Stimulated activated memory B cell treated with anti-CD40 and anti-IgM and Interleukin-4, amounts not matched to agents 10 μg/mL and 1 μg/mL and 100 μg/mL, for 72 hours (primary cell): ENCODE measurements at regions not wholly inside any gene's neighbourhood (a gene's known extent, or its start where the extent isn't known, plus 50 kb on each side); places are given as distances from the start of the nearest gene placed in this dataset.

Experiments used
- ATAC-seq: fragments of 150-1000 bp; cut with Tn5 transposase; 2 replicates; pipeline ENCODE4 v1.10.0; 2021
- H3K27ac Mint-ChIP-seq: one replicate; pipeline ENCODE4 v1.8.0; 2022; ENCODE audit warnings: mild to moderate bottlenecking, mixed read lengths
- H3K27me3 Mint-ChIP-seq: one replicate; pipeline ENCODE4 v1.8.0; 2022; ENCODE audit warnings: mixed read lengths
- H3K36me3 Mint-ChIP-seq: one replicate; pipeline ENCODE4 v1.8.0; 2022; ENCODE audit warnings: mixed read lengths
- H3K4me1 Mint-ChIP-seq: one replicate; pipeline ENCODE4 v1.8.0; 2022; ENCODE audit warnings: mixed read lengths
- H3K4me3 Mint-ChIP-seq: one replicate; pipeline ENCODE4 v1.8.0; 2022; ENCODE audit warnings: mild to moderate bottlenecking, moderate library complexity, mixed read lengths
- H3K9me3 Mint-ChIP-seq: one replicate; pipeline ENCODE4 v1.8.0; 2022; ENCODE audit warnings: mixed read lengths

DNA sequence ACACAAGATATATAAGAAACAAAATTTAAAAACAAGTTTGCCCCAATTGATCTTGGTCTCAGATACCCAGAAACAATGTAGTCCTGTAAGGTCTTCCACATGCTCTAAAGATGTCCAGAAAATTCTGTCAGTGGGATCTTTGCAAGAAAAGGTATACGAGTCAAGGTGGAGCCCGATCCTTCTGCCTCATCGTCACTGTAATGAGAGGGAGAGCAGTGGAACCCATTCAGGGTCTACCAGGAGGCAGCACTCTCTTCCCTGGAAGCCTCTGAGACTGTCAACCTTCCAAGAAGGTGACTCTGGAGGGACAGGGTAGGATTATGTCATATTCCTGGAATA lies 112.8 kb downstream of the JCAD start:
- Mint-ChIP-seq H3K27me3 (no peaks in the 10 kb centered on the region), H3K27ac (no peak overlapping the region), H3K36me3 (no peaks in the 10 kb centered on the region), H3K4me3 (no peak overlapping the region), H3K9me3 (no peaks in the 10 kb centered on the region), H3K4me1 (no peaks in the 10 kb centered on the region)
- no peak for ATAC-seq

DNA sequence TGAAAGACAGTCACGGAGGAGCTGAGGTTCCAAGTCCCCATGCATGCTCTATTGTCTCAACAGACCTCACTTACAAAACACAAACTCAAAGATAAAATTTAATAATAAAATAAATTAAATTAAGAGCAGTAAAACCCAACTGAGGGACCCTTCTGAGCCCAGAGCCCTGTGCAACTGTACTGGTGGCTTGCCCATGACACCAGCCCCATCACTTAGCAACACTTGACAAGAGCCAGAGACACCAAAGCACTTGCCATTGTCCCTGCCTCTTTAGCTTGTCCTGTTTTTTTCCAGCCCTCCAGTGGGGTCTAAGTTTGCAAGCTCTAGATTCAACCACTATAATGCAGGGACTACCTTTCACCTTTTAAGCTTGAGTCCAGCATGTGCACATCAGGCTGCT lies 117.9 kb downstream of the JCAD start:
- ATAC-seq = no peak
- H3K27ac Mint-ChIP-seq = no peak overlapping the region
- H3K27me3 Mint-ChIP-seq = no peaks in the 10 kb centered on the region
- H3K4me1 Mint-ChIP-seq = no peaks in the 10 kb centered on the region
- H3K9me3 Mint-ChIP-seq = no peaks in the 10 kb centered on the region
- no peaks in the 10 kb centered on the region for H3K36me3 Mint-ChIP-seq
- no peak overlapping the region for H3K4me3 Mint-ChIP-seq

DNA sequence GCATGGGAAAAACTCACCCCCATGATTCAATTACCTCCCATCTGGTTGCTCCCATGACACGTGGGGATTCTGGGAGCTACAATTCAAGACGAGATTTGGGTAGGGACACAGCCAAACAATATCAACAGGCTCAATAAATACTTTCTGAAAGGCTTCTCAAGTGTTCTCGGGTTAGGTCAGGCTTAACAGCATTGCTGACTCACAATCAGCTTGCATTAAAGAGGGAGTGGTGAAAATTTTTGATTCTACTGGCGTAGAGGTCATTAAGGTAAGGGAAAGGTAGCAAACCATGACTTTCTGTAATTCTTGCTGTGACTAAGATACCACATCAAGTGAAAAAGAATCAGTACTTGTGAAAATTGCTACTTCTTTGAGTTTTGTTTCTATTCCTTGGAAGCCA lies 126.4 kb downstream of the JCAD start:
- Mint-ChIP-seq H3K36me3 (no peaks in the 10 kb centered on the region), H3K9me3 (peaks cover 9% of the 10 kb centered on the region), H3K4me1 (no peaks in the 10 kb centered on the region), H3K27ac (no peak overlapping the region), H3K4me3 (no peak overlapping the region), H3K27me3 (no peaks in the 10 kb centered on the region)
- ATAC-seq = no peak

DNA sequence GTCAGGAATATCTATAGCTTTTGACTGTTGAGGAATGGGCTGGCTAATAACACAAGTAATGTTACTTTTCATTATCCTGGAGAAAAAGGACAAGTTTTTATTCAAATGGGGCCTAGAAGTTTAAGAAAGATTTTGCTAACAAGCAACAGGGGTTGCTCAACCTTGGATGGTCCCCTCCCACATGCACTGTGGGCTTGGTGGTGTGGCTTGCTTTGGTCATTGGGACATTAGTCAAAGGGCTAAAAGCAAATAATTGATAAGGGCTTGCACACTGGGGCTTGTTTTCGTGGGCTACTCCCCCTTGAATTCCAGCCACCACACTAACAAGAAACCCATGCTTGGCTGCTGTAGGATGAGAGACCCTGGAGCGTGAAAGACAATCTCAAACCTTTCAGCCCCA lies 127.6 kb downstream of the JCAD start:
- H3K4me3 Mint-ChIP-seq = no peak overlapping the region

DNA sequence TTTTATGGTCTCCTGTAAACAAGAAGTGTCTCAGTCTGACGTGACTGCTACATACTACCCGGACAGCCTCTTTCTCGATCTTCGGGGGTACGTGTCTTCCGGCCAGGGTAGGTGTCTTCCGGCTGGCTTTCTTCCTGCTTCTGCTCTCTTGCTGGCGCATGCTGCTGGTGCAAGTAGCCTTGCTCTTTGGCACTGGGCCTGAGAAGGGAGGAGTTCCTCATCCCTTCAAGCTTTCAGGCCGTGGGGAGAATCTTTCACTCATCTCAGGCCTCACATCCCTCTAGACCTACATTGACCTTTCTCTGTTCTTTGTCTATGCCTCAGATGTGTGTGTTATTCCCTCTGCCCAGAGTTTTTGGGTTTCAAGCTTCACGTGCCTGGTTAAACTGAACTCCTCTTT lies 130.4 kb downstream of the JCAD start:
- no peak for ATAC-seq
- H3K36me3 Mint-ChIP-seq = no peaks in the 10 kb centered on the region
- no peak overlapping the region for H3K4me3 Mint-ChIP-seq
- no peak overlapping the region for H3K27ac Mint-ChIP-seq
- H3K27me3 Mint-ChIP-seq = no peaks in the 10 kb centered on the region
- no peaks in the 10 kb centered on the region for H3K4me1 Mint-ChIP-seq
- peaks cover 23% of the 10 kb centered on the region for H3K9me3 Mint-ChIP-seq

More for the DNA sequence above, 127.6 kb downstream of the JCAD start:
- H3K9me3 Mint-ChIP-seq = peaks cover 15% of the 10 kb centered on the region
- no peaks in the 10 kb centered on the region for H3K4me1 Mint-ChIP-seq
- ATAC-seq = no peak
- H3K27me3 Mint-ChIP-seq = no peaks in the 10 kb centered on the region
- H3K36me3 Mint-ChIP-seq = no peaks in the 10 kb centered on the region
- no peak overlapping the region for H3K27ac Mint-ChIP-seq

DNA sequence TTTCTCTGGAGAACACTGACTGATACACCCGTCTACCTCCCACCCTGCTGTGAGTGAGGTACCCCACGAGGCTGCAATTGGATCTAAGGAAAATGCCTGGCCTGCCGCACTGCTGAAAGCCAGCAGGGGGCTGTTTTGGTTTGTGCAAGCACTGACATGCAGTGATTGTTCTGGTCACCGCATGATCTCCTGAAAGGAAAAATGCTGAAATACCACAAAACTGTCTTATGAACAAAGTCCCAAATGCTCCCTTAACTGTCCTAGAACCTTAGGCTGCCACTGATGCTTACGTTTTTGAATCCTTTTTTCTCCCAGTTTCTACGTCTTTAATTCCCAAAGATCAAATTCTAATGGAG lies 132.7 kb downstream of the JCAD start:
- no peak overlapping the region for H3K4me3 Mint-ChIP-seq
- no peak overlapping the region for H3K27ac Mint-ChIP-seq
- H3K9me3 Mint-ChIP-seq = peaks cover 21% of the 10 kb centered on the region
- no peaks in the 10 kb centered on the region for H3K36me3 Mint-ChIP-seq
- no peak for ATAC-seq
- no peaks in the 10 kb centered on the region for H3K4me1 Mint-ChIP-seq
- no peaks in the 10 kb centered on the region for H3K27me3 Mint-ChIP-seq

DNA sequence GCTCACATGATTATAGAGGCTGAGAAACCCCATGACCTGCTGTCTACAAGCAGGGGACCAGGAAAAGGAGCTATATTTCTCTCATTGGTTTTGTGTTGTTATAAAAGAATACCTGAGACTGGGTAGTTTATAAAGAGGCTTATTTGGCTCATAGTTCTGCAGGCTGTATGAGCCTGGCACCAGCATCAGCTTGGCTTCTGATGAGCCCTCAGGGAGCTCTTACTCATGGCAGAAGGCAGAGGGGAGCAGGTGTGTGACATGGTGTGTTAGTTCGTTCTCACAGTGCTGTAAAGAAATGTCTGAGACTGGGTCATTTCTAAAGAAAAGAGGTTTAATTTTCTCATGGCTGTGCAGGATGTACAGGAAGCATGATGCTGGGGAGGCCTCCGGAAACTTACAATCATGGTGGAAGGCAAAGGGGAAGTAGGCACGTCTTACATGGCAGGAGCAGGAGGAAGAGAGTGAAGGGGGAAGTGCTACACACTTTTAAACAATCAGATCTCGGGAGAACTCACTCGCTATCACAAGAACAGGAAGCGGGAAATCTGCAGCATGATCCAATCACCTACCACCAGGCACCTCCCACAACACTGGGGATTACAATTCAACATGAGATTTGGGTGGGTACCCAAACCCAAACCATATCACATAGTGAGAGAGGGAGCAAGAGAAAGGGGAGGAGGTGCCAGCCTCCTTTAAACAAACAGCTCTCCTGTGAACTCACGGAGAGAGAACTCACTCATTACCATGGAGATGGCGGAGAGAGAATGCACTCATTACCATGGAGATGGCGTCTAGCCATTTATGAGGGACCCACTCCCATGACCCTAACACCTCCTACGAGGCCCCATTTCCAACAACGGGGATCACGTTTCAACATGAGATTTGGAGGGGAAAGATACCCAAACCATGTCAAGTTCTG lies 133.4 kb downstream of the JCAD start:
- H3K9me3 Mint-ChIP-seq = peaks cover 21% of the 10 kb centered on the region
- no peak for ATAC-seq
- H3K36me3 Mint-ChIP-seq = no peaks in the 10 kb centered on the region
- H3K27ac Mint-ChIP-seq = no peak overlapping the region
- no peaks in the 10 kb centered on the region for H3K27me3 Mint-ChIP-seq
- no peaks in the 10 kb centered on the region for H3K4me1 Mint-ChIP-seq
- H3K4me3 Mint-ChIP-seq = no peak overlapping the region

DNA sequence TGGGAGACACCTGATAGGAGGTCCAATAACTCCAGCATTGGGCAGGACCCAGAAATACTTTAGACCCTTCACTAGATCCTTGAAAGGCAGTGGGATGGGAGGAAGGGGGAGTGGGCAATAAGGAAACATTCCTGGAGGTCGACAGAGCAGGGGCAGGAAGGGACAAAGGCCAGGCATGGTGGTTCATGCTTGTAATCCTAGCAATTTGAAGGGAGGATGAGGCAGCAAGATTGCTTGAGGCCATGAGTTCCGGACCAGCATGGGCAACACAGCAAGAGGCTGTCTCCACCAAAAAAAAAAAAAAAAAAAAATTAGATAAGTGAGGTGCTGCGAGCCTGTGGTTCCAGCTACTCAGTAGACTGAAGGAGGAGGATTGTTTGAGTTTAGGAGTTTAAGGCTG lies 134.9 kb downstream of the JCAD start:
- ATAC-seq = no peak
- Mint-ChIP-seq H3K4me1 (no peaks in the 10 kb centered on the region), H3K36me3 (no peaks in the 10 kb centered on the region), H3K4me3 (no peak overlapping the region), H3K9me3 (peaks cover 21% of the 10 kb centered on the region), H3K27me3 (peaks cover 13% of the 10 kb centered on the region), H3K27ac (no peak overlapping the region)

DNA sequence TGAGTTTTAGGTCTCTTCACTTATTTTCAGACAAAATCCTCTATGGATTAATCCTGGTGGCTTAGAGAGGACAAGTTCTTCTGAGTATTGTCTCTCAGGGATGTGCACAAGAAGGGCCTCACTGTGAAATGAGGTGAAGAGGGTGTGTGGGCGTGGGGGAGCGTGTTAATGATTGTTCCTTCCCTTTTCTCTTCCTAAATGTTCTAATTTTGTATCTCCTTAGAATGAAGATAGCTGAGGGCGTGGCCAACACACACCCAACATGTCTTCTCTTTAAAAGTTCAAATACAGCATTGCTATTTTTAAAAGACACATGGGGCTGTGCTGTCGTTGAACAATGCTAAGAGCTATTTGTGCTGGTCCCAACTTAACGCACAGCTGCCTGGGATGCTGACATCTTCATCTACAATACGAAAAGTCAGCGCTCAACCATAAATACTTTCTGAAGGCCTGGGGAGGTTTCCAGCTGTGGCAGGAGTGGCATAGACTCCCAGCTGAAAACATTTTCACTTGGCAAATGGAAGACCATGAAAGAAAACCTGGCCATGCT lies 135.9 kb downstream of the JCAD start:
- no peak for ATAC-seq
- H3K27ac Mint-ChIP-seq = no peak overlapping the region

DNA sequence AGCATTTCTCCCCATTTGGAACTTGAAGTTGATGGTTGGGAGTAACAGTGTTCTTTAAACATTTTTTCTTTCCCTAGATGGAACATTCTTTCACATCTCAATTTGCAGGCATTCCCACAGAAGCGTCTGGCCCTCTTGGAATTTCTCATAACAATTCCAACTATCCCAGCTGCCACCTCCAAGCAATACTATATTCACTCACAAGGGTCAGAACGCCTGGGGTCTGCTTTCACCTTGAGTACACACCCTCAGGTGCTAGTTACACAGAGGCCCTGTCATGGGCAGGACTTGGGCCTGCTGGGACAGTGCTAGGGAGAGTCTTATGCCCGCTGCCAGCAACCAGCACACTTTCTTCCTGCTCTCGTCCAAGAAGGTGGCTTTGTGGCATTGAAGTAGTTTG lies 136.5 kb downstream of the JCAD start:
- Mint-ChIP-seq H3K9me3 (peaks cover 19% of the 10 kb centered on the region), H3K4me1 (no peaks in the 10 kb centered on the region), H3K27me3 (peaks cover 21% of the 10 kb centered on the region), H3K27ac (no peak overlapping the region), H3K36me3 (no peaks in the 10 kb centered on the region), H3K4me3 (no peak overlapping the region)
- ATAC-seq = no peak

More for the DNA sequence above, 135.9 kb downstream of the JCAD start:
- Mint-ChIP-seq H3K27me3 (peaks cover 21% of the 10 kb centered on the region), H3K4me1 (no peaks in the 10 kb centered on the region), H3K9me3 (peaks cover 20% of the 10 kb centered on the region), H3K4me3 (no peak overlapping the region), H3K36me3 (no peaks in the 10 kb centered on the region)

DNA sequence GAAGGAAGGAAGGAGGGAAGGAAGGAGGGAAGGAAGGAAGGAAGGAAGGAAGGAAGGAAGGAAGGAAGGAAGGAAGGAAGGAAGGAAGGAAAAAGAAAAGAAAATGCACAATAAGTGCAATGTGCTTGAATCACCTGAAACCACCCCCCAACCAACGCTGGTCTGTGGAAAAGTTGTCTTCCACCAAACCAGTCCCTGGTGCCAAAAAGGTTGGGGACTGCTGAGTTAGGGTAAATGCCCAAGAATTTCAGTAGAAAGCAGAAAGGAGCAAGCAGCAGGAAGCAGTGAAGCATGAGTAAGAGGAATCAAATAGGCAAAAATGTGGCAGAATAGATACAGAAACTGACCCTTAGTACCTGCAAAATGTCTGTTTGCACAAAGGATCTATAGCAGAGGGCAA lies 137.2 kb downstream of the JCAD start:
- Mint-ChIP-seq H3K36me3 (no peaks in the 10 kb centered on the region), H3K4me3 (no peak overlapping the region), H3K27me3 (peaks cover 21% of the 10 kb centered on the region), H3K4me1 (no peaks in the 10 kb centered on the region), H3K9me3 (peaks cover 17% of the 10 kb centered on the region), H3K27ac (no peak overlapping the region)
- ATAC-seq = no peak

DNA sequence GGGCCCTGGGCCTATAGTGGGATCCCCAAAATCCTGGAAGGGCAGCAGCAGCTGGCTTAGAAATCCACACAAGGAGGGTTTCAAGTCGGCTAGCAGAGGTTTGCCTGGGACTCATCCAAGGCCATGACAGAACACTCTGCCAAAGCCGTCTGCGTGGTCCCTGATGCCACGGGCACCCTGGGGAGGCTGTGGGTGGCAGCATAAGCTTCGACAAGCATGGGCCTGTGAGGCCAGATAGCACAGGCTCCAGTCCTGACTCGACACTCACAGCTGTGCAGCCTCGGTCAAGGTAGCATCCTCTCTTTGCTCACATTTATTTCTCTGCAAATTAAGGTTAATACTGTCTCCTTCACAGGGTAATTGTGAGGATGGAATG lies 138.3 kb downstream of the JCAD start:
- H3K4me3 Mint-ChIP-seq = no peak overlapping the region
- H3K27me3 Mint-ChIP-seq = peaks cover 21% of the 10 kb centered on the region
- no peaks in the 10 kb centered on the region for H3K4me1 Mint-ChIP-seq
- no peak for ATAC-seq
- H3K27ac Mint-ChIP-seq = no peak overlapping the region
- H3K9me3 Mint-ChIP-seq = peaks cover 14% of the 10 kb centered on the region
- no peaks in the 10 kb centered on the region for H3K36me3 Mint-ChIP-seq

DNA sequence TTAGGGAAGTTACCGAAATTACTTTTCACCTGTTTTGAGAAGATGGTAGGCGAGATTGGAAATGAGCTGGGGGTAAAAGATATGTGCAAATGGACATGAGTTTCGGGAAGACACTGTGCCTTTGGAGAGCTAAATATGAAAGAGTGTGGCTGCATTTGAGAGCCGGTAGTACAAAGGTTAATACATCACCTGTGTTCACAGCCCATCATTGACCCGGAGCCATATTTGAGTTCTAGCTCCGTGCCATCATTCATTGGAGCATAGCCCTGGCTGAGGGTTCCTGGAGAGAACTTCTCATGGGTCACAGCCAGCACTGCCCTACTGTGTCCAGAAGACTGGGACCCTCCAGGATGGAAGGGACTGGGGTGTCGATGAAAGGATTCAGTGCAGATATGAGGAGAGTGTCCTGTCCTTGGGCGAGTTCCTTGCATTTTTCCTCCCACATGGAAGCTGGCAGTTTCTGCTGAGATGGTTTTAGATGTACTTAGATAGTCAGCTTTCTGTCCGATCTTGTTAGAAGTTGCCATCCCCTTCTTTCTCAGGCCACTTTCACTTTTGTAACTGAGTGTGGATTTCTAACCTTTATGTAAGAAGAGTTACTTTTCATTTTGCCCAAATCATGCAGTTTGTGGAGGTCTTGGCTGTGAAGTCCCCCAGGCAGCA lies 138.8 kb downstream of the JCAD start:
- H3K27me3 Mint-ChIP-seq = peaks cover 21% of the 10 kb centered on the region
- no peak for ATAC-seq
- H3K4me3 Mint-ChIP-seq = no peak overlapping the region
- H3K4me1 Mint-ChIP-seq = no peaks in the 10 kb centered on the region
- H3K9me3 Mint-ChIP-seq = peaks cover 11% of the 10 kb centered on the region
- H3K27ac Mint-ChIP-seq = no peak overlapping the region
- H3K36me3 Mint-ChIP-seq = no peaks in the 10 kb centered on the region

DNA sequence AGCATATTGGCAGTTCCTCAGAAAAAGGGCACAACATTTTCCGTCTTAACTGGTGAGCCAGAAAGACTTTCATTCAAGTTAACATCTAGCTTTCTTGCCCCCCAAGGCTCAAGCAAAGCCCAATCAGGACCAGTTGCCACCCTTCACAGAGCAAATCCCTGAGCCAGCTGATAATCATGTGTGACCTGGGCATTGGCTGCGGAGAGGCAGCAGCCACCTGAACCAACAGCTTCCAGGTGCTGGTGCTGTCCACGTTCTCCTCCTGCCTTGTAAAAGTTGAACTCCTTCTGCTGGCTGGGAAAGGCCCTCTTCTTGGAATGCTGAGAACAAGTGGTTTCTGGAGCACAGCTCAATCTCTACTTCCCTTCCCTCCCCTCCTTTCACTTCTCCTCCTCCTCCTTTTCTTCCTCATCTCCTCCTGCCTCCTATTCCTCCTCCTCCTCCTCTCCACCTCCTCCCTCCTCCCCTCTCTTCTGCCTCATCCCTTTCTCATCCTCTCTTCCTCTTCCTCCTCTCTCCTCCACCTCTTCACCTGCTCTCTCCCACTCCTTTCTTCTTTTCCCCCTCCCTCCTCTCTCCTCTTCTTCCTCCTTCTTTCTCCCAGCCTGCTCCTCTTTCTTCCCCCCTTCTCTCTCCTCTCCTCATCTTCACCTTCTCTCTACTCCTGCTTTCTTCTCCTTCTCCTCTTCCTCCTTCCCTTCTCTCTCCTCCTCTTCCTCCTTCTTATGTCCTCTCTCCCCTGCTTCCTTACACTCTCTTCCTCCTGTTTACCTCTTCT lies 140.6 kb downstream of the JCAD start:
- H3K36me3 Mint-ChIP-seq = no peaks in the 10 kb centered on the region
- H3K4me1 Mint-ChIP-seq = no peaks in the 10 kb centered on the region
- H3K9me3 Mint-ChIP-seq = peaks cover 9% of the 10 kb centered on the region
- H3K27me3 Mint-ChIP-seq = peaks cover 21% of the 10 kb centered on the region
- no peak for ATAC-seq
- no peak overlapping the region for H3K27ac Mint-ChIP-seq
- H3K4me3 Mint-ChIP-seq = no peak overlapping the region

DNA sequence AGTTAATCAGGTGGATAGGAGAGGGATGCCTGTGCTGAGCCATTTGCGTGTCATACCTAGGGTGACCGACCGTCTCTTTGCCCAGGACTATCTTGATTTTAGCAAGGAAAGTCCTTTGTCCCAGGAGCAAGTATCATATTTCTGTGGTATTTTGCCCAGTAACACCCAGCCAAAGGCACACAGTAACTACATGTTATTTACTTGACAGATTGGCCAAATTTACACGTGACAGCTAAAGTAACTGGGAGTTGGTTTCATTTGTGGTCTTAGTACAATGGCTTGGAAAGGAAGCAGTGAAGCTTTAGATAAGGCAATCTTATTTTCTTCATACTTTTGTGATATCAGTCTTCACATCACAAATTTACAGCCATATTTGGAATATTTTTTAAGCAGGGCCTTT lies 142.1 kb downstream of the JCAD start:
- Mint-ChIP-seq H3K4me3 (no peak overlapping the region), H3K27ac (no peak overlapping the region), H3K36me3 (no peaks in the 10 kb centered on the region), H3K4me1 (no peaks in the 10 kb centered on the region), H3K9me3 (peaks cover 9% of the 10 kb centered on the region), H3K27me3 (peaks cover 21% of the 10 kb centered on the region)
- no peak for ATAC-seq
